GM18951 (cell line): ENCODE measurements at regions not wholly inside any gene's neighbourhood (a gene's known extent, or its start where the extent isn't known, plus 50 kb on each side); places are given as distances from the start of the nearest gene placed in this dataset.

Source experiments
- POLR2A ChIP-seq: IDR thresholded peaks from 4 replicates; pipeline ENCODE4 v1.6.1; 2011; ENCODE audit warnings: mild to moderate bottlenecking; ENCODE audit not compliant: insufficient read length, insufficient read depth; ENCODE audit errors: extremely low read depth
- in situ Hi-C: fragments of 300-500 bp; cut with MboI; formaldehyde crosslinking; loops from one replicate; pipeline ENCODE4 v1.12.0; 2022; ENCODE audit warnings: low sequenced_read_pairs, mixed read lengths, inconsistent platforms; ENCODE audit not compliant: unreplicated experiment

GRCh38 chr1:13967707-13968106 lies 267.7 kb downstream of the PRDM2 start:
- in situ Hi-C loops: loop anchor here (25.0 kb wide), 1 partner anchor 305 kb away; no protein-coding TSS in a partner anchor
- no peak for TF ChIP-seq POLR2A

GRCh38 chr1:13968361-13968760 lies 268.4 kb downstream of the PRDM2 start:
- in situ Hi-C loops: loop anchor here (25.0 kb wide), 1 partner anchor 306 kb away; no protein-coding TSS in a partner anchor
- TF ChIP-seq POLR2A: no peak

- in situ Hi-C loops: loop anchor here (25.0 kb wide), 1 partner anchor 308 kb away; no protein-coding TSS in a partner anchor
- TF ChIP-seq POLR2A: no peak
Observed at GRCh38 chr1:13970631-13971247, 270.8 kb downstream of the PRDM2 start.

- in situ Hi-C loops: no loop called here
- TF ChIP-seq POLR2A: no peak
Observed at GRCh38 chr1:13976485-13976884, 276.5 kb downstream of the PRDM2 start.

GRCh38 chr1:13981142-13981541 lies 281.2 kb downstream of the PRDM2 start:
- in situ Hi-C loops: no loop called here
- TF ChIP-seq POLR2A: no peak

- no peak for TF ChIP-seq POLR2A
- in situ Hi-C loops: no loop called here
Observed at GRCh38 chr1:13983393-13983792, 283.4 kb downstream of the PRDM2 start.

- no peak for TF ChIP-seq POLR2A
- in situ Hi-C loops: no loop called here
Observed at GRCh38 chr1:13990939-13991338, 291.0 kb downstream of the PRDM2 start.

- TF ChIP-seq POLR2A: no peak
- in situ Hi-C loops: no loop called here
Observed at GRCh38 chr1:13992489-13993285, 292.7 kb downstream of the PRDM2 start.

GRCh38 chr1:13994386-13994785 lies 294.4 kb downstream of the PRDM2 start:
- in situ Hi-C loops: no loop called here
- TF ChIP-seq POLR2A: no peak

- in situ Hi-C loops: no loop called here
Observed at GRCh38 chr1:13996334-13996733, 296.3 kb downstream of the PRDM2 start.

GRCh38 chr1:14003552-14003951 lies 303.6 kb downstream of the PRDM2 start:
- TF ChIP-seq POLR2A: no peak

More at GRCh38 chr1:13996334-13996733, 296.3 kb downstream of the PRDM2 start:
- TF ChIP-seq POLR2A: no peak

GRCh38 chr1:14009582-14009981 lies 309.6 kb downstream of the PRDM2 start:
- in situ Hi-C loops: no loop called here
- TF ChIP-seq POLR2A: no peak

More at GRCh38 chr1:14003552-14003951, 303.6 kb downstream of the PRDM2 start:
- in situ Hi-C loops: no loop called here

GRCh38 chr1:14010476-14010875 lies 310.5 kb downstream of the PRDM2 start:
- no peak for TF ChIP-seq POLR2A

GRCh38 chr1:14011132-14011531 lies 311.1 kb downstream of the PRDM2 start:
- in situ Hi-C loops: no loop called here
- no peak for TF ChIP-seq POLR2A

More at GRCh38 chr1:14010476-14010875, 310.5 kb downstream of the PRDM2 start:
- in situ Hi-C loops: no loop called here
